Eye (tissue), 1 donor: ENCODE measurements at regions not wholly inside any gene's neighbourhood (a gene's known extent, or its start where the extent isn't known, plus 50 kb on each side); places are given as distances from the start of the nearest gene placed in this dataset.

Experiments
- DNase-seq: peaks from one replicate; pipeline ENCODE4 v3.0.0-alpha.2; 2015

DNA sequence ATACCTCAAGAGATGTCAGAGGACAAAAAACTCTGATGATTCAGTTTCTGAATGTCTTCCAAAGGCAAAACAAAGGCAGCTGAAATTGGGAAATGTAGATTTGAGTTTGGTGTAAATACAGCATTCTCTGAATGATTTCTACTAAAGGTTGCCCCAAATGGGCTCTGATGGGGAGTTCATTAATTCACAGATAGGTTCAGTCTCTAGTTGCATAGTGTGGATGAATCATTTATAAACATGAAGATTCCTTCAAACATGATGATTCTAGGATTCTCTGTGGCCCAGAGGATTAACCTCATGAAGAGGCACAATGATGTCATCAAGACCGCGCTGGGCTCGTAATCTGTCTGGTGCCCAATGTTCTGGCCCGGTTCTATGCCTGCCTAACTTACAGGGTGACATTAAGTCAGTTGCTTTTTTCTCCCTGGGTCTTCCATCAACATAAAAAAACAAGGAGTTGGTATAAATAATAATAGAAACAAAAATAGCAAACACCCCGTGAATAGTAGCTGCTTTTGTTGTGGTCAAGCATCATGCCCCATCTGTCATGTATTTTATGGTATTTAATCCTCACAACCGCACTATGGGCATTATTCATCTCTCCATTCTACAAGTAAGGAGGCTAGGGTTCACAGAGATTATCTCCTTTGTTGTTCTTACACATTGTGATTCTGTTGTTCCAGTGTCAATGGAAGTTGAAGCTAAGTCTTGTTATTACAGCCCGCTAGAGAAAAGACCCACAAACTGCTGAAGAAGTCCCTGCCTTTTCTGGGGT, 509.6 kb upstream of the USP24 start:
- DNase-seq, result no peak

GRCh38 chr1:55723001-55723400, 507.8 kb upstream of the USP24 start:
- no peak for DNase-seq

GRCh38 chr1:55720261-55720660, 505.1 kb upstream of the USP24 start:
- DNase-seq, result peak; percentile 55

- DNase-seq, result peak; percentile 54
Measured at GRCh38 chr1:55718758-55719671, 503.9 kb upstream of the USP24 start.

DNA sequence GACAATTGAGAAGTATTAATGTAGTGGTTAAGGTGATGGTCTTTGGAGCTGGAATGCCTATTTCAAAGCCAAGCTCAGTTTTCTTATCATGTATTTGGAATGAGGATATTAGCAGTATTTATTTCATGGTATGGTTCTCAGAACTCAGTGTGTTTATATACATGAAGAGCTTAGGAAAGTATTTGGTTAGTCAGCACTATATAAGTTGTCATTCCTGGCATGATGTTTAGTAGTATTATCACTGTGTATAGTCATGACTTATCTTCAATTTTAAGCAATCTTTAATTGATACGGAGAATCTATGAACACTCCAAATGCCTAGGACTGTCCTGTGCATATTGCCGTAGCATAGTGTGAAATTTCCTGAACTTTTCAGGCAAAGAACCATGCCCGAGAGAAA, 501.9 kb upstream of the USP24 start:
- no peak for DNase-seq

DNA sequence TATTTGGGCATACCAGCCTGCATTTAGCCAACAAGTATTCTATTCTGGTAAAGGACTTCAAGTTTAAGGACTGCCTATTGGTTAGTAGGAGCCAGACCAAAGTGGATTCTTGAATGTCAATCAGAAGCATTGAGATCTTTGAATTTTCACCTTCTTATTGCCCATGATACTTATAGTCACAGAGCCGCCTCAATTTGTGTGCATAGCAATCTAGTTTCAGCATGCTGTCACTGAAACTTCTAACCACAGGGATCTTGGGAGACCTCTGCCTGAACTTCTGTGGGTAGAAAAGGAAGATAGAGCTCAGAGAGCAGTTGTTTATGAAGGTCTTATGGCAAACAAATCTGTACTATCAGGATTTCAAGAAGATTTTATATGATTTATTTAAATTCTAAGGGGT, 501.4 kb upstream of the USP24 start:
- no peak for DNase-seq

DNA sequence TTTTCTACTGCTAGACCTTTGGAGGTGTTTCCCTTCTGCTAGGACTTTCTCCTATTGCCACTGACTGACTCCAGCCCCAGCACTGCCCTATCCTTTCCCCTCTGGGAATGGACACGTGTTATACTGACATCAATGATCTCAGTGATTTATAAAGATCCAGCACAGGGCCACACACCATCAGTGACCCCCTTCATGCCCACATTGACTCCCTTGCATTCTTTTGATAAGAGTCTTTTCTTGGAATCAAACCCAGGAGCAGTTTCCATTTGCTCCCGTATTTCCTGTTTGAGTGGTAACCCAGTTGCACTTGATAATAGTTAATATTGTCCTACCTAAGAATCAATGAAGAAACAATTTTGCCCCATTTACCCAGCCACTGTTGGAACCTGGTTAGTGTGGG, 501.0 kb upstream of the USP24 start:
- DNase-seq, result no peak

DNA sequence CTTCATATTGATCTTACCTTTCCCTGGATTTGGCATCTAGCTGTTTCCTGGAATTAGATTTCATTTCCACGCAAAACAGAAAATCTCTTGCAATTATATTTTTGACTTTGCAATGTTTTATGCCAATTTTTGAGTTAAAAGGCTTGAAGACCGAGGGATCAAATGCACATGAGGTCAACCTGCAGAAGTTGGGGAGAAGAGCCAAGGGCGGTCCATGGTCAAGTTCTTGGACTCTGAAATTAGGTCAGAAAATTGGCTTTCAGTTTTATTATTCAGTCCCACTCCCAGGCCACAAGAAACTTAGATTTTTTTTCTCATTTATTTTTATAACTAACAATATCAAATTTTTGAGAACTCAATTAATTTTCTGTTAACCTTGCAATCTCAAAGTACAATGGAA, 499.1 kb upstream of the USP24 start:
- DNase-seq, result no peak

DNA sequence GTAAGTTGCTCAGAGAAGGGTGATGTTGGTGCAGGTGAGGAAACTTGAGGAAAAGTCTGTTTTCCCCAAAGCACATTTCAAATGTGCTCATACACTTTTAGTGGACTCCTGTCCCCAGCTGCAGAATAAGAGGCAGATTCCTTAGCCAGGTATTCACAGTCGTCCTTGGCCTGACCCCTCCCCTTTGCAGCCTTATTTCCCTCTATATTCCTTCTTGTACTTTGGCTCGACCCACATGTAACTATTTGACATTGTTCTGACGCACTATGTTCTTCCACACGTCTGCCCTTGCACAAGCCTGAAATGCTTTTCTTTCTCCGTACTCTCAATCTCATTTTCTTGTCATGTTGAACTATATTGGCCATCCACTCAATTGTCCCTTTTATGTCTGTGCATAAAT, 498.4 kb upstream of the USP24 start:
- DNase-seq, result no peak

GRCh38 chr1:55712148-55712547, 497.0 kb upstream of the USP24 start:
- DNase-seq, result no peak

DNA sequence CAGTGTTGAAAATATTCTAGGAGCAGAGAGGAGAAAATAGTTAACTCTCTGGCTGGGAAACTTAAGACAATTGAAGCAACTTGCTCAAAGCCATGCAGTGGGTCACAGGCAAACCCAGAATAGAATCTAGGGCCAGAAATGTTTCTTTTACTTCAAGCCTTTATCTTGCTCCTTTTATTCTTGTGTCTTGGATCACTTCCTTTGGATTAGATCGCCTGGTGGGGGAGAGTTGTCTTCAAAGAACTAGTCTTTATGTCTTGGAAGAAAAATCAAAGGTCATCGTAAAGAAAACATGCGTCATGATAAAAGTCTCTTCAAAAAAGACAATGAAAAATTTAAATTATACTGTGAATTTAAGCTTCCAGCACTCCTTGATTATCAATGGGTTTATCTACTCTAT, 493.6 kb upstream of the USP24 start:
- no peak for DNase-seq

- DNase-seq, result no peak
Measured at GRCh38 chr1:55707846-55708245, 492.7 kb upstream of the USP24 start.

DNA sequence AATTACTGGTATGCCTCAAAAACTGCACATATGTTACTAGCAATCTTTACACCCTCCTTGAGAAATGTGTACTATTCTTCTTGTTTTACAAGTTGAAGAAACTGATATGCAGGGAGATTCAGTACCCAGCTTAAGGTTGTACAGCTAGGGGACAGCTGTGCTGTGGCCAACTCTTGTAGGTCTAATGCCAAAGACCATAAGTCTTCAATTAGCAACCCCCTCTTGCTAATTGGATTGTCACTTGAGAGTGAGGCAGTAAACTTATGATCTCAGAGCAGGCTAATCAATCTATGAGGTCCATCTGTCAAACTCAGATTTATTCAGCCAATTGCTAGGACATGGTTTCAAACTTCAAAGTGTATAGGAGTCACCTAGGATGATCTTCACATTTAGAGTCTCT, 492.0 kb upstream of the USP24 start:
- DNase-seq, result no peak

GRCh38 chr1:55706397-55706796, 491.2 kb upstream of the USP24 start:
- DNase-seq, result no peak

GRCh38 chr1:55703726-55704363, 488.7 kb upstream of the USP24 start:
- DNase-seq, result no peak

- no peak for DNase-seq
Measured at GRCh38 chr1:55702064-55702463, 486.9 kb upstream of the USP24 start.

DNA sequence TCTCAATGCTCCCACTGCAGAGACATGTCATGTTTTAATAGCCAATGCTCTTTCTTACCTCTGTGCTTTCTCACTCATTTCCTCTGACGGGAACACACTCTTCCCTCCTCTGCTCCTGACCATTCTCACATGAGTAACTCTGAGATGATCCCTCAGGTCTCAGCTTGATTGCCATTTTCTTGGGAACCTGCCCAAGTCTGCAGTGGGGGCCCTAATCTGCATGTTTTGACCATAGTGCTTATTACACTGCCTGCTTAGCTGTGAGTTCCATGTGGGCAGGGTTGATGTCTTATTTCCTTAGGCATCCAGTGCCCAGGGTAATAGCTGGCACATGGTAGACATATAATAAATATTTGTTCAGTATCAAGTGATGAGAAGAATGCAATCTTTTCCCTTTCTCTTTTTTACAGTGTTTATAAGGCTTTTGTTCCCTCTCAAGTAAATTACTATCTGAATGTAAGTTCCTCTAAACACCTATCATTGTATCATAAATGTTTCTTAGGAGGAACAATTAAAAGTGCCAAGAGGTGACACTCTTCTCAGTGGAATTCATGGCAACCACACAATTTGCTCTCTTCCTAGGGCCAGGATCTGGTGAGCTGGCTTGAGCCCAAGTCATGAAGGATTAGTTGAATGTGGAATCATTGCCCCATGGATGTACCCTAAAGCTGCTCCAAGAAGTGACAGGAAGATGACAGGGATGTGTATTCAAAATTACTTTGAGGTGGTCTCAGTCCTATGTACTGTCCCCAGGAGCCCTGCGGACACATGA, 485.4 kb upstream of the USP24 start:
- DNase-seq, result no peak

- no peak for DNase-seq
Measured at GRCh38 chr1:55699228-55699627, 484.1 kb upstream of the USP24 start.

- no peak for DNase-seq
Measured at GRCh38 chr1:55697997-55698535, 482.9 kb upstream of the USP24 start.

- no peak for DNase-seq
Measured at GRCh38 chr1:55696891-55697290, 481.7 kb upstream of the USP24 start.

DNA sequence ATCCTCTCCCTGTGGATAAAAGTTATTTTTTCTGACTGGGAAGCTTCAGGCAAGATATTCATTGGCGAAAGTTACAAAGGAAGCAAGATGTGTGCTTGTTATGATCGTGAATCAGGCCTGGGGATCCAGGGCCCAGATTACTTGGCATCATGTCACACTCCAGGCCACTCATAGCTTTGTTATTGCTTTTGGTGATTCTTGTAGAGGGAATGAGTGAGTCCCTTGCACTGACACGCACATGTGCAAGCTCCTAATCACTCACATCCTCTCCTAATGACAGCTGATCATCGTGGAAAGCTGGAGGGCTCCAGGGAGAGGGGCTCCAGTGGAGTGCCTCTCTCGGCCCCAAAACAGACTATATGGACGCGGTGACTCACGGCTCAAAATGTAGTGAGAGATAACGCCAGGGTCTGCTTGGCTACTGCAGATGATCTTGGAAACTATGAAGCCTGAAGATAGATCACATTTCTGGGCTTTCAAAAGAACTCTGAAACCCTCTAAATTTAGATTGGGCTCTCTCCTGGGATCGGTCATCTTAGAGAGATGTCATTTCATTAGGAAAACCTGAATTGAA, 481.1 kb upstream of the USP24 start:
- no peak for DNase-seq

- no peak for DNase-seq
Measured at GRCh38 chr1:55695552-55695951, 480.4 kb upstream of the USP24 start.
